OCI-LY1 (cell line): ENCODE measurements at regions not wholly inside any gene's neighbourhood (a gene's known extent, or its start where the extent isn't known, plus 50 kb on each side); places are given as distances from the start of the nearest gene placed in this dataset.

Experiments
- CTCF ChIP-seq: fragments of 200-600 bp; sonication (generic), shearing (Covaris generic); IDR thresholded peaks from 2 replicates; pipeline ENCODE4 v1.5.1; 2017; ENCODE audit warnings: mild to moderate bottlenecking, antibody characterized with exemption, low read length, moderate library complexity, mixed read lengths
- EZH2 ChIP-seq: fragments of 200-600 bp; sonication (generic), shearing (Covaris generic); IDR thresholded peaks from 2 replicates; pipeline ENCODE4 v1.8.0; 2017; ENCODE audit warnings: borderline replicate concordance, mixed run types, mild to moderate bottlenecking, antibody characterized with exemption, low read length, moderate library complexity, mixed read lengths

GRCh38 chr16:54484700-54485099 is 198.1 kb upstream of the IRX3 start:
- TF ChIP-seq CTCF (no peak), EZH2 (no peak)
